Liver (tissue), 7 donors: ENCODE measurements at regions not wholly inside any gene's neighbourhood (a gene's known extent, or its start where the extent isn't known, plus 50 kb on each side); places are given as distances from the start of the nearest gene placed in this dataset.

ENCODE experiments used
- DNase-seq: peaks from one replicate; pipeline ENCODE4 v3.0.0-alpha.2; 2017; ENCODE audit warnings: low spot score
- H3K27ac ChIP-seq, 2 donors: one replicate each; pipeline ENCODE4 v1.7.0; 2013; ENCODE audit warnings: inconsistent platforms in 2 of 2, low read length in 2 of 2, control low read depth in 1 of 2, low read depth in 1 of 2, mild to moderate bottlenecking in 1 of 2
- H3K27me3 ChIP-seq, 4 donors: one replicate each; pipeline versions ENCODE4 v1.6.1 to v1.7.0; 2013; ENCODE audit warnings: low read length in 3 of 4, inconsistent platforms in 1 of 4, mild to moderate bottlenecking in 1 of 4, moderate library complexity in 1 of 4; ENCODE audit not compliant: control insufficient read depth in 4 of 4, insufficient read depth in 4 of 4
- H3K36me3 ChIP-seq, 4 donors: one replicate each; pipeline versions ENCODE4 v1.6.1 to v1.7.0; 2013; ENCODE audit warnings: low read length in 3 of 4, mild to moderate bottlenecking in 3 of 4, low read depth in 1 of 4, moderate library complexity in 1 of 4; ENCODE audit not compliant: control insufficient read depth in 4 of 4, insufficient read depth in 3 of 4
- H3K4me1 ChIP-seq, 4 donors: one replicate each; pipeline versions ENCODE4 v1.6.1 to v1.7.0; 2013; ENCODE audit warnings: low read length in 3 of 4, mild to moderate bottlenecking in 3 of 4, moderate library complexity in 1 of 4; ENCODE audit not compliant: control insufficient read depth in 4 of 4, insufficient read depth in 4 of 4
- H3K4me3 ChIP-seq, 3 donors: one replicate each; pipeline versions ENCODE4 v1.6.1 to v1.7.0; 2013; ENCODE audit warnings: low read length in 3 of 3, control low read depth in 1 of 3, low read depth in 1 of 3, mild to moderate bottlenecking in 1 of 3
- H3K9ac ChIP-seq, 2 donors: one replicate each; pipeline ENCODE4 v1.7.0; 2013; ENCODE audit warnings: low read length in 2 of 2, mild to moderate bottlenecking in 2 of 2, moderate library complexity in 2 of 2, control low read depth in 1 of 2, low read depth in 1 of 2
- H3K9me3 ChIP-seq, 4 donors: one replicate each; pipeline versions ENCODE4 v1.6.1 to v1.7.0; 2013; ENCODE audit warnings: low read length in 3 of 4; ENCODE audit not compliant: control insufficient read depth in 4 of 4
- ATF3 ChIP-seq: IDR thresholded peaks from 2 replicates; pipeline ENCODE4 v1.6.1; 2016; ENCODE audit warnings: antibody characterized with exemption
- GABPA ChIP-seq, 2 donors: IDR thresholded peaks in 1 of 2; conservative IDR thresholded peaks in 1 of 2; 2 replicates each; pipeline ENCODE4 v1.6.1; 2016; ENCODE audit warnings: antibody characterized with exemption in 2 of 2, mild to moderate bottlenecking in 1 of 2, moderate library complexity in 1 of 2
- HNF4A ChIP-seq, 2 donors: conservative IDR thresholded peaks; 2 replicates each; pipeline ENCODE4 v1.6.1; 2016; ENCODE audit warnings: antibody characterized with exemption in 2 of 2, mild to moderate bottlenecking in 2 of 2
- HNF4G ChIP-seq: IDR thresholded peaks from 2 replicates; pipeline ENCODE4 v1.6.1; 2016; ENCODE audit warnings: antibody characterized with exemption
- JUND ChIP-seq, 2 donors: IDR thresholded peaks; 2 replicates each; pipeline ENCODE4 v1.6.1; 2016; ENCODE audit warnings: antibody characterized with exemption in 2 of 2
- MAX ChIP-seq: IDR thresholded peaks from 2 replicates; pipeline ENCODE4 v1.6.1; 2016; ENCODE audit warnings: antibody characterized with exemption
- NR2F2 ChIP-seq: IDR thresholded peaks from 2 replicates; pipeline ENCODE4 v1.6.1; 2016; ENCODE audit warnings: antibody characterized with exemption
- RAD21 ChIP-seq, 2 donors: IDR thresholded peaks; 2 replicates each; pipeline ENCODE4 v1.6.1; 2016; ENCODE audit warnings: antibody characterized with exemption in 2 of 2, mild to moderate bottlenecking in 2 of 2
- REST ChIP-seq: IDR thresholded peaks from 2 replicates; pipeline ENCODE4 v1.6.1; 2016; ENCODE audit warnings: antibody characterized with exemption, mild to moderate bottlenecking
- SP1 ChIP-seq: IDR thresholded peaks from 2 replicates; pipeline ENCODE4 v1.6.1; 2018; ENCODE audit warnings: antibody characterized with exemption, mild to moderate bottlenecking
- TAF1 ChIP-seq: conservative IDR thresholded peaks from 2 replicates; pipeline ENCODE4 v1.6.1; 2016; ENCODE audit warnings: antibody characterized with exemption, mild to moderate bottlenecking
- YY1 ChIP-seq: IDR thresholded peaks from 2 replicates; pipeline ENCODE4 v1.6.1; 2016; ENCODE audit warnings: antibody characterized with exemption, mild to moderate bottlenecking
- ZBTB33 ChIP-seq: IDR thresholded peaks from 2 replicates; pipeline ENCODE4 v1.6.1; 2016; ENCODE audit warnings: antibody characterized with exemption
- WGBS: extraction: QIAGEN DNeasy Blood & Tissue Kit; methylation state at CpG from one replicate; pipeline ENCODE4 v1.1.7; 2013; 5-methylcytosine and 5-hydroxymethylcytosine counted together
- donor health status: healthy.
- donor health status: healthy.
- donor health status: healthy.
- donor health status: healthy.

- no peak for TF ChIP-seq ZBTB33
- TF ChIP-seq HNF4A (conservative IDR thresholded peaks at IDR 0.05) = no peak
These were observed 58.7 kb upstream of the TRPC7 start (continued) for GRCh38 chr5:136423944-136424606.

- Histone ChIP-seq H3K4me3 (no peak overlapping the region), H3K9ac (no peak overlapping the region), H3K27ac (no peak overlapping the region), H3K9me3 (no peaks in the 10 kb centered on the region), H3K36me3 (no peaks in the 10 kb centered on the region), H3K4me1 (no peaks in the 10 kb centered on the region), H3K27me3 (no peaks in the 10 kb centered on the region)
- TF ChIP-seq MAX (no peak), HNF4G (no peak), TAF1 (no peak), SP1 (no peak), YY1 (no peak), HNF4A (conservative IDR thresholded peaks at IDR 0.05) (no peak), ZBTB33 (no peak), REST (no peak), JUND (IDR thresholded peaks at IDR 0.05) (no peak), GABPA (IDR thresholded peaks at IDR 0.05 in 1 of 2, conservative IDR thresholded peaks at IDR 0.05 in 1 of 2) (no peak), NR2F2 (no peak), ATF3 (no peak), RAD21 (IDR thresholded peaks at IDR 0.05) (no peak)
- DNase-seq = no peak
- 44% methylated on average over 5 of the region's 5 CpGs for WGBS
These were observed 55.0 kb upstream of the TRPC7 start for GRCh38 chr5:136420168-136420898.
